ENCODE measurements at regions not wholly inside any gene's neighbourhood (a gene's known extent, or its start where the extent isn't known, plus 50 kb on each side); places are given as distances from the start of the nearest gene placed in this dataset.
A peak's percentile ranks its signal among the peaks of the same experiment; 100 is the strongest.

DNA sequence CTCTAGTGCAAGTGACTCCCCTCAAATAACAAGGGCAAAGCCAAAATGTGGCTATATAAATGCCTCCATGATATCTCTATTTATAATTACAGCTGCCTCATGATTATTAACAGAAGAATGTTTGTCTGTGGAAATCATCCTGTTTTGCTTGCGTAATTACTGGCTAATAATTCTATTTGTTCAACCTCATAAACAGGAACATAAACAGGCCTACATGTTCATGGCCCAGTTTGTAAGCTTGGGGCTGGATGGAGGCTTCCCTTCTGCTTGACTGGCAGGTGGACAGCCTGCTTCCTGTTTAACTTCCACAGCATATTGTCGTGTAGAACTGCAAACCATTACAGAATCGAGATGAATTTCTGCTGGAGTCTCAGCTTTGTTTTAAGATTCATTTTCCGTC is 766.0 kb upstream of the MAP3K7 start:
- Histone ChIP-seq H3K9me3 (replicated peaks in 1 of 2; ENCODE audit: control insufficient read depth in 1 of 2, insufficient read depth in 1 of 2, low read length in 2 of 2) (no peaks in the 10 kb centered on the region), H3K27me3 (ENCODE audit: control insufficient read depth in 2 of 2, insufficient read depth in 2 of 2, low read length in 2 of 2) (no peaks in the 10 kb centered on the region), H3K9ac (ENCODE audit: insufficient read depth, low read length, poor library complexity, severe bottlenecking) (no peak overlapping the region), H3K4me2 (replicated peaks; ENCODE audit: extremely low read depth, low read length, poor library complexity, severe bottlenecking) (no peak overlapping the region), H3K27ac (ENCODE audit: low read depth in 1 of 2, low read length in 2 of 2) (no peak overlapping the region), H2AFZ (ENCODE audit: insufficient read depth, low read depth, low read length, poor library complexity, severe bottlenecking) (no peak overlapping the region), H3K36me3 (replicated peaks in 1 of 2; ENCODE audit: control insufficient read depth in 1 of 2, insufficient read depth in 2 of 2, low read length in 2 of 2) (no peaks in the 10 kb centered on the region), H4K20me1 (ENCODE audit: insufficient read depth, low read length) (no peaks in the 10 kb centered on the region), H3K4me3 (replicated peaks in 1 of 3; ENCODE audit: low read depth in 2 of 3, low read length in 3 of 3) (no peak overlapping the region), H3K4me1 (ENCODE audit: control insufficient read depth in 1 of 2, insufficient read depth in 2 of 2, low read length in 2 of 2) (no peaks in the 10 kb centered on the region), H3K79me2 (ENCODE audit: insufficient read depth, low read length) (no peaks in the 10 kb centered on the region)
- Mint-ChIP-seq H3K4me1 (no peaks in the 10 kb centered on the region), H3K9me3 (peaks cover 0 to 2% (median 0%) of the 10 kb centered on the region in 7 donors), H3K27me3 (ENCODE audit: low read depth in 3 of 3) (peaks cover 0 to 2% (median 0%) of the 10 kb centered on the region in 3 donors), H3K4me3 (no peak overlapping the region), H3K27ac (peak overlapping the region in 1 of 7 donors; percentile 41), H3K36me3 (no peaks in the 10 kb centered on the region)
- DNase-seq, result no peak
- TF ChIP-seq, protein P1, sequence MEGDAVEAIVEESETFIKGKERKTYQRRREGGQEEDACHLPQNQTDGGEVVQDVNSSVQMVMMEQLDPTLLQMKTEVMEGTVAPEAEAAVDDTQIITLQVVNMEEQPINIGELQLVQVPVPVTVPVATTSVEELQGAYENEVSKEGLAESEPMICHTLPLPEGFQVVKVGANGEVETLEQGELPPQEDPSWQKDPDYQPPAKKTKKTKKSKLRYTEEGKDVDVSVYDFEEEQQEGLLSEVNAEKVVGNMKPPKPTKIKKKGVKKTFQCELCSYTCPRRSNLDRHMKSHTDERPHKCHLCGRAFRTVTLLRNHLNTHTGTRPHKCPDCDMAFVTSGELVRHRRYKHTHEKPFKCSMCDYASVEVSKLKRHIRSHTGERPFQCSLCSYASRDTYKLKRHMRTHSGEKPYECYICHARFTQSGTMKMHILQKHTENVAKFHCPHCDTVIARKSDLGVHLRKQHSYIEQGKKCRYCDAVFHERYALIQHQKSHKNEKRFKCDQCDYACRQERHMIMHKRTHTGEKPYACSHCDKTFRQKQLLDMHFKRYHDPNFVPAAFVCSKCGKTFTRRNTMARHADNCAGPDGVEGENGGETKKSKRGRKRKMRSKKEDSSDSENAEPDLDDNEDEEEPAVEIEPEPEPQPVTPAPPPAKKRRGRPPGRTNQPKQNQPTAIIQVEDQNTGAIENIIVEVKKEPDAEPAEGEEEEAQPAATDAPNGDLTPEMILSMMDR (IDR thresholded peaks at IDR 0.05), result no peak
- 0% methylated on average over 1 of the region's 4 CpGs for WGBS (ENCODE audit: insufficient coverage)
- intact Hi-C loops (cut with micrococcal nuclease), result no loop called here

DNA sequence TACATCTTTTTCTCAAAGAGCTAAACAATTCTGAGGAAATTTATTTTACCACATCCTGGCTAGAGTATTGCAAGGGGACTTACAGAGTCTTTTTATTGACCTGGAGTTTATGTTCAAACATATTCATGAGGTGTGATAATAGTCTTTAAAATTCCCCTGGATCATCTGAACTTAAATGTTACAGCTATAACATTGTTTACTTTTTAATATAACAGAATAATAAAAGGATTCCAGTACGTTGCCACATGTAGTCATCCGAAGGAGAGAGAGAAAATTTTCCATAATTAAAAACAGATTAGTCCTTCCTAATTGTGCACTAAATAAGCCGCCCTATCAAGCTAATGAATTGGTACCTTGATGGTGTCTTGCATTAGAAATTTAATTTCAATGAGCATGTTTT is 765.4 kb upstream of the MAP3K7 start:
- Histone ChIP-seq H2AFZ (ENCODE audit: insufficient read depth, low read depth, low read length, poor library complexity, severe bottlenecking) (no peak overlapping the region), H3K79me2 (ENCODE audit: insufficient read depth, low read length) (no peaks in the 10 kb centered on the region), H3K4me2 (replicated peaks; ENCODE audit: extremely low read depth, low read length, poor library complexity, severe bottlenecking) (no peak overlapping the region), H3K9ac (ENCODE audit: insufficient read depth, low read length, poor library complexity, severe bottlenecking) (no peak overlapping the region), H3K4me1 (ENCODE audit: control insufficient read depth in 1 of 2, insufficient read depth in 2 of 2, low read length in 2 of 2) (no peaks in the 10 kb centered on the region), H3K27me3 (ENCODE audit: control insufficient read depth in 2 of 2, insufficient read depth in 2 of 2, low read length in 2 of 2) (no peaks in the 10 kb centered on the region), H3K4me3 (replicated peaks in 1 of 3; ENCODE audit: low read depth in 2 of 3, low read length in 3 of 3) (no peak overlapping the region), H3K27ac (ENCODE audit: low read depth in 1 of 2, low read length in 2 of 2) (no peak overlapping the region), H3K9me3 (replicated peaks in 1 of 2; ENCODE audit: control insufficient read depth in 1 of 2, insufficient read depth in 1 of 2, low read length in 2 of 2) (no peaks in the 10 kb centered on the region), H3K36me3 (replicated peaks in 1 of 2; ENCODE audit: control insufficient read depth in 1 of 2, insufficient read depth in 2 of 2, low read length in 2 of 2) (no peaks in the 10 kb centered on the region), H4K20me1 (ENCODE audit: insufficient read depth, low read length) (no peaks in the 10 kb centered on the region)
- no peak overlapping the region for H3K27ac Mint-ChIP-seq
- H3K36me3 Mint-ChIP-seq, result no peaks in the 10 kb centered on the region
- DNase-seq, result no peak
- no peak overlapping the region for H3K4me3 Mint-ChIP-seq
- no CpG with 5 or more reads among the region's 3 CpGs for WGBS (ENCODE audit: insufficient coverage)
- no peaks in the 10 kb centered on the region for H3K4me1 Mint-ChIP-seq
- peaks cover 0 to 2% (median 0%) of the 10 kb centered on the region in 3 donors for H3K27me3 Mint-ChIP-seq (ENCODE audit: low read depth in 3 of 3)
- no peaks in the 10 kb centered on the region for H3K9me3 Mint-ChIP-seq
- TF ChIP-seq, protein P1 (IDR thresholded peaks at IDR 0.05), result no peak
- intact Hi-C loops (cut with micrococcal nuclease), result no loop called here
